Upper lobe of left lung (tissue), 6 donors: ENCODE measurements at regions not wholly inside any gene's neighbourhood (a gene's known extent, or its start where the extent isn't known, plus 50 kb on each side); places are given as distances from the start of the nearest gene placed in this dataset.

Experiments
- ATAC-seq, 2 donors: fragments of 200-7000 bp; cut with Tn5 transposase; one replicate each; pipeline ENCODE4 v1.9.1; 2022; ENCODE audit warnings: mild to moderate bottlenecking in 2 of 2, moderate library complexity in 2 of 2; ENCODE audit not compliant: low FRiP score in 2 of 2
- DNase-seq, 2 donors: peaks; one replicate each; pipeline ENCODE4 v3.0.0-alpha.2; 2019 to 2020
- H3K27ac ChIP-seq, 4 donors: fragments of 200-600 bp; sonication (generic); one replicate each; pipeline ENCODE4 v1.5.1; 2016 to 2019
- H3K27me3 ChIP-seq, 4 donors: fragments of 200-600 bp; sonication (generic); one replicate each; pipeline ENCODE4 v1.5.1; 2017 to 2019
- H3K36me3 ChIP-seq, 4 donors: fragments of 200-600 bp; sonication (generic); one replicate each; pipeline ENCODE4 v1.5.1; 2016 to 2019
- H3K4me1 ChIP-seq, 4 donors: fragments of 200-600 bp; sonication (generic); one replicate each; pipeline ENCODE4 v1.5.1; 2018 to 2019
- H3K4me3 ChIP-seq, 4 donors: fragments of 200-600 bp; sonication (generic); one replicate each; pipeline ENCODE4 v1.5.1; 2017 to 2019; ENCODE audit warnings: mild to moderate bottlenecking in 2 of 4, moderate library complexity in 1 of 4
- H3K9me3 ChIP-seq, 4 donors: fragments of 200-600 bp; sonication (generic); one replicate each; pipeline ENCODE4 v1.5.1; 2018 to 2019
- CTCF ChIP-seq, 6 experiments: fragments of 450-650 bp in 4 of 6; fragments of 200-600 bp in 2 of 6; sonication (generic) in 2 of 6; IDR thresholded peaks; one replicate each; pipeline ENCODE4 v1.5.1; 2016 to 2019; ENCODE audit warnings: antibody characterized with exemption in 6 of 6
- EP300 ChIP-seq, 4 donors: sonication (generic); formaldehyde crosslinking; IDR thresholded peaks; one replicate each; pipeline ENCODE4 v1.5.1; 2017; ENCODE audit warnings: antibody characterized with exemption in 4 of 4, control low read depth in 2 of 4
- POLR2A ChIP-seq, 4 donors: fragments of 450-650 bp; IDR thresholded peaks; one replicate each; pipeline ENCODE4 v1.5.1; 2016 to 2017; ENCODE audit warnings: antibody characterized with exemption in 4 of 4, mild to moderate bottlenecking in 2 of 4
- POLR2AphosphoS5 ChIP-seq, 2 donors: sonication (generic); formaldehyde crosslinking; IDR thresholded peaks; one replicate each; pipeline ENCODE4 v1.5.1; 2017; ENCODE audit warnings: antibody characterized with exemption in 2 of 2
- WGBS, 2 donors: methylation state at CpG; one replicate each; pipeline ENCODE4 v1.1.5; 2017 to 2018; 5-methylcytosine and 5-hydroxymethylcytosine counted together
- donor health status: DM: no; HTN: no; CAD: no; lungs with moderate emphysema.
- donor health status: DM: no; HTN: yes; CAD: no; lungs with severe emphysema.

- DNase-seq (no peak), ATAC-seq (no peak)
- H3K4me1 ChIP-seq = no peaks in the 10 kb centered on the region
- H3K9me3 ChIP-seq = no peaks in the 10 kb centered on the region
- H3K36me3 ChIP-seq = no peaks in the 10 kb centered on the region
- no peak overlapping the region for H3K27ac ChIP-seq
- no peak overlapping the region for H3K4me3 ChIP-seq
- WGBS, 2 donors = 94 to 97% methylated on average over 2 of the region's 2 CpGs
- no peak for TF ChIP-seq EP300 (IDR thresholded peaks at IDR 0.05)
- H3K27me3 ChIP-seq = no peaks in the 10 kb centered on the region
These were observed 668.3 kb downstream of the UQCRFS1 start for GRCh38 chr19:28544451-28545261.

GRCh38 chr19:28543244-28543776 lies 669.6 kb downstream of the UQCRFS1 start:
- H3K9me3 ChIP-seq = no peaks in the 10 kb centered on the region
- 77 to 89% methylated on average over 5 of the region's 5 CpGs for WGBS, 2 donors
- H3K4me1 ChIP-seq = no peaks in the 10 kb centered on the region
- no peak for ATAC-seq
- no peaks in the 10 kb centered on the region for H3K27me3 ChIP-seq
- H3K4me3 ChIP-seq = no peak overlapping the region
- H3K27ac ChIP-seq = no peak overlapping the region
- no peak for DNase-seq
- no peak for TF ChIP-seq POLR2A (IDR thresholded peaks at IDR 0.05)
- TF ChIP-seq EP300 (IDR thresholded peaks at IDR 0.05) = no peak
- no peak for TF ChIP-seq CTCF (IDR thresholded peaks at IDR 0.05)
- TF ChIP-seq POLR2AphosphoS5 (IDR thresholded peaks at IDR 0.05) = no peak
- no peaks in the 10 kb centered on the region for H3K36me3 ChIP-seq

DNA sequence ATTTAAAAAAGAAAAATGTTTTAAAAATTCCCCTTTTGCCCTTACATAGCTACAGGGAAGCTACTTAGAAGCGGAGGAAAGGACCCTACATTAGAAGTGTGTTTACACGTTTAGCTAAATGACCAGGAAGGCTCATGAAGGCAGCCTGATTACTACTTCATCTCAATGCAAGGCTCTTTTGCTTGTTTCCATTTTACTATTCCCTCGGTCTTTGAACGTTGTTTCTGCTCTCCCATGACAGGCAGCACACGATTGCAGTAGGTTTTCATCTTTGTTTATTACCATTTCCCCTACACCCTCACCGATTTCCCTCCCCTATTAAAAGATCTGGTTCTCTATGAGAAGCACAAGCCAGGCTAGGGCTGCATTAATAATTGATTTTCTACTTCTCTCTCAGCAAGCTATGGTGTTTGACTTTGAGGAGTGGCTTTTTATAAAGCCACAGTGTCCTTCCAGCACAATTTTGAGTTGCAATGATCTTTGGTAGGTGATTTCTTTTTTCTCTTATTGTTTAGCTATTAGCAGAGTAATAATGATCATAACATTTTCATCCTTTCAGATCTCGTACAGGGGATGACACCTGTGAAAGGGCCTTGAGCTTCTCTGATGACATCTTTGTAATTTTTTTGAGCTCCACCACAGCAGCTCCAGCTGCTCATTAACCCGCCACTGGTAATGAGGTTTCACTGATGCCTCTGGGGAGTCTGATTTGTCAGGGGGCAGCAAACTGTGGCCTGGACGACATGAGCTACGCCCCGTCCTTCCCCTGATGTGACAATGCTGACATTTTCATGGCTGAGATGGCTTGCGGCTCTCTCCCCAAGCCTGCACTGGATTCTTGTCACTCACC lies 670.3 kb downstream of the UQCRFS1 start:
- no peak for DNase-seq
- Histone ChIP-seq H3K9me3 (peaks cover 0 to 3% (median 0%) of the 10 kb centered on the region in 4 donors), H3K27me3 (no peaks in the 10 kb centered on the region), H3K27ac (no peak overlapping the region), H3K4me1 (no peaks in the 10 kb centered on the region), H3K36me3 (no peaks in the 10 kb centered on the region), H3K4me3 (no peak overlapping the region)
- ATAC-seq = no peak
- TF ChIP-seq POLR2A (IDR thresholded peaks at IDR 0.05) (no peak), POLR2AphosphoS5 (IDR thresholded peaks at IDR 0.05) (no peak), EP300 (IDR thresholded peaks at IDR 0.05) (no peak), CTCF (IDR thresholded peaks at IDR 0.05) (no peak)
- WGBS, 2 donors = 76% methylated on average over 11 to 12 of the region's 12 CpGs

- ATAC-seq (no peak), DNase-seq (no peak)
- no peak overlapping the region for H3K4me3 ChIP-seq
- WGBS, 2 donors = 77 to 81% methylated on average over 6 of the region's 6 CpGs
- TF ChIP-seq POLR2A (IDR thresholded peaks at IDR 0.05) = no peak
- TF ChIP-seq EP300 (IDR thresholded peaks at IDR 0.05) = no peak
- no peak for TF ChIP-seq CTCF (IDR thresholded peaks at IDR 0.05)
- no peak for TF ChIP-seq POLR2AphosphoS5 (IDR thresholded peaks at IDR 0.05)
- peaks cover 0 to 11% (median 3%) of the 10 kb centered on the region in 4 donors for H3K9me3 ChIP-seq
- H3K36me3 ChIP-seq = no peaks in the 10 kb centered on the region
- no peaks in the 10 kb centered on the region for H3K4me1 ChIP-seq
- no peak overlapping the region for H3K27ac ChIP-seq
- no peaks in the 10 kb centered on the region for H3K27me3 ChIP-seq
These were observed 671.2 kb downstream of the UQCRFS1 start for GRCh38 chr19:28541602-28542393.
